ENCODE measurements at regions not wholly inside any gene's neighbourhood (a gene's known extent, or its start where the extent isn't known, plus 50 kb on each side); places are given as distances from the start of the nearest gene placed in this dataset.

- H3K9me3 ChIP-seq (ENCODE audit: insufficient read depth, low read length), result no peaks in the 10 kb centered on the region
- H4K20me1 ChIP-seq (ENCODE audit: insufficient read depth, low read length), result no peaks in the 10 kb centered on the region
- TF ChIP-seq EZH2phosphoT487 (IDR thresholded peaks at IDR 0.05; ENCODE audit: low read depth) (no peak), CTCF (IDR thresholded peaks at IDR 0.05; ENCODE audit: low read depth, low read length) (no peak)
- H3K9ac ChIP-seq (ENCODE audit: low read length), result no peak overlapping the region
- H3K4me1 ChIP-seq (ENCODE audit: low read length), result no peaks in the 10 kb centered on the region
- H3K27me3 ChIP-seq (ENCODE audit: low read depth, low read length), result no peaks in the 10 kb centered on the region
- no peaks in the 10 kb centered on the region for H3K36me3 ChIP-seq (replicated peaks; ENCODE audit: low read depth, low read length)
- no peaks in the 10 kb centered on the region for H3K79me2 ChIP-seq (ENCODE audit: low read length)
- H2AFZ ChIP-seq (ENCODE audit: low read depth, low read length), result no peak overlapping the region
- no peak overlapping the region for H3K4me2 ChIP-seq (ENCODE audit: low read length)
- H3K27ac ChIP-seq (ENCODE audit: low read length), result no peak overlapping the region
- H3K4me3 ChIP-seq (ENCODE audit: low read length), result no peak overlapping the region
These were observed 254.7 kb upstream of the OBI1 start for GRCh38 chr13:78913656-78914055.

- no peaks in the 10 kb centered on the region for H3K36me3 ChIP-seq (replicated peaks; ENCODE audit: low read depth, low read length)
- no peak overlapping the region for H3K4me3 ChIP-seq (ENCODE audit: low read length)
- no peak overlapping the region for H3K4me2 ChIP-seq (ENCODE audit: low read length)
- no peak overlapping the region for H3K9ac ChIP-seq (ENCODE audit: low read length)
- H2AFZ ChIP-seq (ENCODE audit: low read depth, low read length), result no peak overlapping the region
- TF ChIP-seq EZH2phosphoT487 (IDR thresholded peaks at IDR 0.05; ENCODE audit: low read depth), result no peak
- no peak for TF ChIP-seq CTCF (IDR thresholded peaks at IDR 0.05; ENCODE audit: low read depth, low read length)
- H3K27ac ChIP-seq (ENCODE audit: low read length), result no peak overlapping the region
- H3K79me2 ChIP-seq (ENCODE audit: low read length), result no peaks in the 10 kb centered on the region
- H3K4me1 ChIP-seq (ENCODE audit: low read length), result no peaks in the 10 kb centered on the region
- H4K20me1 ChIP-seq (ENCODE audit: insufficient read depth, low read length), result no peaks in the 10 kb centered on the region
- H3K9me3 ChIP-seq (ENCODE audit: insufficient read depth, low read length), result no peaks in the 10 kb centered on the region
- H3K27me3 ChIP-seq (ENCODE audit: low read depth, low read length), result no peaks in the 10 kb centered on the region
These were observed 251.2 kb upstream of the OBI1 start for GRCh38 chr13:78910147-78910546.

GRCh38 chr13:78909276-78909675 is 250.3 kb upstream of the OBI1 start:
- Histone ChIP-seq H3K27ac (ENCODE audit: low read length) (no peak overlapping the region), H3K9ac (ENCODE audit: low read length) (no peak overlapping the region), H3K27me3 (ENCODE audit: low read depth, low read length) (no peaks in the 10 kb centered on the region), H2AFZ (ENCODE audit: low read depth, low read length) (no peak overlapping the region), H3K4me2 (ENCODE audit: low read length) (no peak overlapping the region), H3K4me1 (ENCODE audit: low read length) (no peaks in the 10 kb centered on the region), H3K9me3 (ENCODE audit: insufficient read depth, low read length) (no peaks in the 10 kb centered on the region), H3K36me3 (replicated peaks; ENCODE audit: low read depth, low read length) (no peaks in the 10 kb centered on the region), H3K79me2 (ENCODE audit: low read length) (no peaks in the 10 kb centered on the region), H4K20me1 (ENCODE audit: insufficient read depth, low read length) (no peaks in the 10 kb centered on the region), H3K4me3 (ENCODE audit: low read length) (no peak overlapping the region)
- TF ChIP-seq EZH2phosphoT487 (IDR thresholded peaks at IDR 0.05; ENCODE audit: low read depth) (no peak), CTCF (IDR thresholded peaks at IDR 0.05; ENCODE audit: low read depth, low read length) (no peak)

- no peaks in the 10 kb centered on the region for H3K36me3 ChIP-seq (replicated peaks; ENCODE audit: low read depth, low read length)
- H4K20me1 ChIP-seq (ENCODE audit: insufficient read depth, low read length), result no peaks in the 10 kb centered on the region
- H3K27me3 ChIP-seq (ENCODE audit: low read depth, low read length), result no peaks in the 10 kb centered on the region
- H3K4me3 ChIP-seq (ENCODE audit: low read length), result no peak overlapping the region
- H3K9ac ChIP-seq (ENCODE audit: low read length), result no peak overlapping the region
- no peak overlapping the region for H3K4me2 ChIP-seq (ENCODE audit: low read length)
- H3K4me1 ChIP-seq (ENCODE audit: low read length), result no peaks in the 10 kb centered on the region
- H3K27ac ChIP-seq (ENCODE audit: low read length), result no peak overlapping the region
- no peak overlapping the region for H2AFZ ChIP-seq (ENCODE audit: low read depth, low read length)
- no peaks in the 10 kb centered on the region for H3K9me3 ChIP-seq (ENCODE audit: insufficient read depth, low read length)
- TF ChIP-seq CTCF (IDR thresholded peaks at IDR 0.05; ENCODE audit: low read depth, low read length) (no peak), EZH2phosphoT487 (IDR thresholded peaks at IDR 0.05; ENCODE audit: low read depth) (no peak)
- H3K79me2 ChIP-seq (ENCODE audit: low read length), result no peaks in the 10 kb centered on the region
These were observed 248.1 kb upstream of the OBI1 start for GRCh38 chr13:78907006-78907405.

Data from OCI-LY3 (cell line).